ENCODE measurements at regions not wholly inside any gene's neighbourhood (a gene's known extent, or its start where the extent isn't known, plus 50 kb on each side); places are given as distances from the start of the nearest gene placed in this dataset.

DNA sequence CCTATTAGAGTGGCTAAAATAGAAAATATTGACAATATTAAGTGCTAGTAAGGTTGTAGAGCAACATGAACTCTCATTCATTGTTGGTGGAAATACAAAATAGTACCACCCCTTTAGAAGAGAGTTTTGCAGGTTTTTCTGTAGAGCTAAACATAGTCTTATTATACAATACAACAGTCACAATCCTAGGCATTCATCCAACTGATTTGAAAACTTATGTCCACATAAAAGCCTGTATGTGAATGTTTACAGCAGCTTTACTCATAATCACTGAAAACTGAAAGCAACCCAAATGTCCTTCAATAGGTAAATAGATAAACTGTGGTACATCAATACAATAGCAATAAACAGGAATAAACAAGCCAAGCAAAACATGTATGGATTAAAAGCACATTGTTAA, 127.2 kb upstream of the PRNP start:
- DNase-seq (ENCODE audit: low read depth), result no peak

GRCh38 chr20:4556781-4557180, 129.5 kb upstream of the PRNP start:
- no peak for DNase-seq (ENCODE audit: low read depth)

DNA sequence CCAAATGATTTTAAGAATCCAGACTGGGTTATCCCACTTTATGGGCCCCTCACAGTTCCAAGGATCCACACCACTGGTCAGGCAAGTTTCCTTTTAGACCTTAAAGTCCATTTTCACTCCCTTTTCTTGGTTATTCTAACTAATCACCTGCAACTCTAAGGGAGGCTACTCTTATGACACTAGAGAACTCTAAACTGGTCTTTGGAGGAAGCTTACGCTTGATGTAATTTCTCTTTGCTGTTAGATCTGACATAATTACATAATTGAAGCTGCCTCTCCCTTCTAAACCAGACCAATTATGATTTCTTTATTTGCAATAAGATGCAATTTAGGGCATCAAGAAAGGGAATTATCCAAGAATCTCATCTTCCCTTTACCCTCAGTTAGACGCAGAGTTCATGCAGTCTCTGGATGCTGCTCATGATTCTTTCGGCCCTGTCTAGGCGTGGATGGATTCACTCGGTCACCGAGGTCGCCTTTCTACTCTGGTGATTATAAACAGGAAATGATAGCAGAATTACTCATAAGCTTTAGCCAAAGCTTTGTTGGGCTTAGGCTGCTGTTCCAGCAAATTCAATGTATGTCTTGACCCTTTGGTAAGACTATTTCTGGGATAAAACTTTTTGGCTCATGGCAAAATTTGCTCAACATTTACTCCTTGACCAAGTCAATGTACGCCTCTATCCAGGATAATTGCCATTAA, 130.9 kb upstream of the PRNP start:
- DNase-seq (ENCODE audit: low read depth), result no peak

GRCh38 chr20:4554346-4554745, 131.9 kb upstream of the PRNP start:
- DNase-seq (ENCODE audit: low read depth), result no peak

DNA sequence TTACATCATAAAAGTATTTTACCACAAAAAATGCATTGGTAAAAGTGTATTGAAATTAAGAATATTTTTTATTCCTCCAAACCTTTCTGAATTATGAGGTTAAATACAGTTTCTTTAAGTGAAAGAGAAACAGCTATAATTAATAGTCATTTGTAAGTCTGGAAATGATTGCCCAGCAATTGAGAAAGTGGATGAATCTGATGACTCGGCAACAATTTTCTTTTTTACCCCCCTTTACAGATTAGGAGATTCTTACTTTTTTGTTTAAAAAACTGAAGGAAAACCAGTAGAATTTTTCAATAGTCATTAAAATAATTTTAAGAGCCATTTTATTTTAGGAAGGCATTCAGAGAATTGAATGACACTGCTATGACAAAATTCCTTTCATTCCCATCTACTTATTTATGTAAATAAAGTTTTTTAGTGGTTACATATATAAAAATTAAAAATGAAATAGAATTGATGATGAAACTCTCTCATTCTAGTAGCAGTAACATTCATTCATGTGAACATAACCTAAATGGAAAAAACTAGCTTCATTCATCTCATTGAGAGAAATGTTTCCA, 134.1 kb upstream of the PRNP start:
- DNase-seq (ENCODE audit: low read depth), result no peak

- no peak for DNase-seq (ENCODE audit: low read depth)
Observed at GRCh38 chr20:4550740-4551139, 135.5 kb upstream of the PRNP start.

GRCh38 chr20:4549711-4550259, 136.5 kb upstream of the PRNP start:
- no peak for DNase-seq (ENCODE audit: low read depth)

DNA sequence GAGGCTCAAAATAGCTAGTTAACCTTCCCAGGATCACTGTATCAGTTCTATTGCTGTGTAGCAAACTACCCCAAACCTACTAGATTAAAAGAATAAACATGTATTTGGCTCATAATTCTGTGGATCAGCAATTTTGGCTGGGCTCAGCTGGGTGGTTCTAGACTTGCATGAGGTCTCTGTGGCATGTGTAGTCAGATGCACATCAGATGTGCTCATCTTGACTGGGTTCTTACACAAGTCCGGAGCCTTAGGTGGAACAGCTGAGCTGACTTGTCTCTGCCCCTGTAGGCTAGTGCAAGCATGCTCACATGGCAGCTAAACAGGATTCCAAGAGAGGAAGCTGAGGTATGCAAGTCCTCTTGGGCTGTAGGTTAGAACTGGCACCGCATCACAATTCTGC, 137.7 kb upstream of the PRNP start:
- DNase-seq (ENCODE audit: low read depth), result no peak

DNA sequence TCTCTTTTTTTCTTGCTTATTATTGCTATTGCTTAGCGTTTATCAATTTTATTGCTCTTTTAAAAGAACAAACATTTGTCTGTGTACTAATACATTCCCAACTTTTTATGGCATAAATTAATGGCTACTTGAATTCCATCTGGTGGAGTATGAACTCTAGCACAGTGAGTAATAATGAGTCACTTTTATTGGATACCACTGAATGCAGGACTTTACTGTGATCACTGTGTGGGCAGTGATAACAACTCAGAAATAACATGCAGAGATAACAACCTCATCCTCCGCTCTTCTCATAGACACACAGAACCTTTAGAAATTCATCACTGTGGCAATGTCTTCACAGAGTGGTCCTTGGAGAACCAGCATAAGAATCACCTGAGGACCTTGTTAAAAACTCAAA, 139.5 kb upstream of the PRNP start:
- no peak for DNase-seq (ENCODE audit: low read depth)

- DNase-seq (ENCODE audit: low read depth), result no peak
Observed at GRCh38 chr20:4546342-4546741, 139.9 kb upstream of the PRNP start.

GRCh38 chr20:4545526-4545925, 140.7 kb upstream of the PRNP start:
- no peak for DNase-seq (ENCODE audit: low read depth)

DNA sequence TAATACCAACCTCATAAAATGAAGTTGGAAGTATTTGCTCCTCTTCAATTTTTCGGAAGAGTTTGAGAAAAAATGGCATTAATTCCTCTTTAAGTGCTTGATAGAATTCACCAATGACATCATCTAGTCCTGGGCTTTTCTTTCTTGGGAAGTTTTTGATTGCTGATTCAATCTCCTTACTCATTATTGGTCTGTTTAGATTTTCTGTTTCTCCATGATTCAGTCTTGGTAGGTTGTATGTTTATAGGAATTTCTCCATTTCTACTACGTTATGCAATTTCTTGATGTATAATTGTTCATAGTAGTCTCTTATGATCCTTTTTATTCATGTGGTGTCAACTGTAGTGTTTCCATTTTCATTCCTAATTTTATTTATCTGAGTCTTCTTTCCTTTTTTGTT, 141.5 kb upstream of the PRNP start:
- no peak for DNase-seq (ENCODE audit: low read depth)

GRCh38 chr20:4542270-4542669, 144.0 kb upstream of the PRNP start:
- DNase-seq (ENCODE audit: low read depth), result no peak

DNA sequence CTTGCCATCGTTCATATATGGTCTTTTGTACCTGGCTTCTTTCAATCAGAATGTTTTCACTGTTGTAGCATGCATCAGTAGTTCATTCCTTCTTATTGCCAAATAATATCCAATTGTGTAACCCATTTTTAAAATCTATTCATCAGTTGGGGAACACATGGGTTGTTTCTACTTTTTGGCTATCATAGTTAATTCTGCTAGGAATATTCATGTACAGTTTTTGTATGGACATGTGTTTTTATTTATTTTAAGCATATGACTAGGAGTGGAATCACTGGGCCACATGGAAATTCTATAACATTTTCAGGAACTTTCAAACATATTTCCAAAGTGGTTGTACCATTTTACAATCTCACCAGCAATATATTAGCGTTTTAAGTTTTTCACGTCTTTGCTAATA, 151.9 kb upstream of the PRNP start:
- no peak for DNase-seq (ENCODE audit: low read depth)

- DNase-seq (ENCODE audit: low read depth), result no peak
Observed at GRCh38 chr20:4533368-4534133, 152.7 kb upstream of the PRNP start.

- DNase-seq (ENCODE audit: low read depth), result no peak
Observed at GRCh38 chr20:4532772-4533171, 153.5 kb upstream of the PRNP start.

GRCh38 chr20:4524792-4525191, 161.5 kb upstream of the PRNP start:
- no peak for DNase-seq (ENCODE audit: low read depth)

DNA sequence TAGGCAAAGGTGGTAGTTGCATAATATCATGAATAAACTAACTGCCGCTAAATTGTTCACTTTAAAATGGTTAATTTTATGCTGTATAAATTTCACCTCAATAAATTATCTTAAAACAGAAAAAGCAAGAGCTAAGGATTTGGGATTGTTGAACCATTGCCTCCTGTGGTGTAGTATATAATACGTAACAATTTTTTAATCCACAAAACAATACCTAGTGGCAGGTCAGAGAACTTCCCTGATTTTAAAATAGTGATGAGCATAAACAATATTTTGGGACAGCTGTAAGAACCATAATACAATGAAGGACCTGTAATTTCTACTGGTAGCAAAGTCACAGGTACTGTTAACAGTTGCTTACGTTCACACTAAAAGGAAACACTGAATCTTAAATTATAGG, 161.9 kb upstream of the PRNP start:
- no peak for DNase-seq (ENCODE audit: low read depth)

GRCh38 chr20:4522310-4522709, 163.9 kb upstream of the PRNP start:
- no peak for DNase-seq (ENCODE audit: low read depth)

DNA sequence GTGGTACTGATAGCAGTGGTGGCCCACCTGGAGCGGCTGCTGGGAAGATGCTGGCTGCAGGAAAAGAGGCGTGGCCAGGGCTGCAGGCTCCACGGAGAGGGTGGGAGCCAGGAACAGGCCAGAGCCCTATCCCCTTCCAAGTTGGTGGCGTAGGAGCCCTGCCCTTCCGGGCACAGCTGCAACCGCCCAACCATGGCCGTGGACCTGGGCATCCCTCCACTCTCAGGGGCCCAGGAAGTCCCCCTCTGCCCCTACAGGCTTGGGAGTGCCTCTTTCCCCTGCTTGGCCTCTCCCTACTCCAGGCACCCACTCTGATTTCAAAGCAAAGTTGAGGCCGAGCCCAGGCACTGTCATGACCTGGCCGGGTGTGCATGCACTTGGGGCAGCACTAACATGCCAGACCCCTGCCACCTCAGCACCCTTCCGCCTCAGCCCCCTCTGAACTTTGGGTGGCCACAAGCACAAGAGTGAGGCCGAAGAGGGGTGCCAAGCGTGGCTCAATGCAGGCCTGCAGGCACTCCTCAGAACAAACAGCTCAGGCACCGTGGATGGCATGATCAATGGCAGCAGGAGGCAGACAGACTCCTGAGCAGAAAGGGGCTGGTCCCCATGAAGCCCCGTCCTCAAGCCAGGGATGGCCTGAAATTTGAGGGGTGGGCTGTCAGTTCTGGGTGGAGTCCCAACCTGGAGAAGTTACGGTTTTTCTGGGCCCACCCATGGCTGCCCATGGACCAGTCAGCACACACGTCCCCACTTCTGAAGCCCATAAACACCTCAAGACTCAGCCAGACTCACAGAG, 164.9 kb upstream of the PRNP start:
- no peak for DNase-seq (ENCODE audit: low read depth)

DNA sequence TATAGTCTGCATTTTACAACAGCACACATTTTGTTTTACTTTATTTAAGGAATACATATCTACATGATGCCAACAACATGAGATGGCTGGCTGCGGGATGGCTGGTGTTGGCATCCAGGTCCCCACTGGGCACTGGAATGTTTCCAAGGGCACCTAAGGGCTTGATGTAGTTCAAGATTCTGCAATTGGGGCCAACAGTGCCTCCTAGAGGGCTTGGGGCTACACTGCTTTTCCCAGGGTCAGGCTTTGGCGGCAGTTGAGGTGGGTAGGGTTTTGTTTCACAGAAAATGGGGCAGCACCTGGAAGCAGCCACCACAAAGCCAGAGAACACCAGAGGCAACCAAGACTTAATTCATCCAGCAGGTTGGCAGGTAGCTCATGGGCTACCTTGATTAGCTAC, 166.7 kb upstream of the PRNP start:
- no peak for DNase-seq (ENCODE audit: low read depth)

DNA sequence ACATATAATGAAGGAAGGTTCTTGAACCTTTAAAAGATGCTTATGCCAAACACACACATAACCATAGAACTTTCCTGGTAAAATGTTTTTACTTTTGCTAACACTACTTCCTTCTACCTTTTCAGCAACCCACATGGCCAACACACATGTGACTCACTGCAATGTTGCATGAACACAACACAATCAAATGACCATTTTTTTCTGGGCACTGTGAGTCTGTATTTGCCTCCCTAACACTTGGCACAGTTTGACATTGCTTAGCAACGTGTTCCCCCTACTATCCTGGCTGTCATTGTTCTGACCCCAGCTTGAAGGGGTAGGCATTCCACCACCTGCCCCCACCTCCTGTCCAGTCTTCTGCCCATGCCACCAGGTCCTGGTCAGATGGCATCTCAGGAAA, 169.4 kb upstream of the PRNP start:
- DNase-seq (ENCODE audit: low read depth), result no peak
